COLO829 (cell line): ENCODE measurements at regions not wholly inside any gene's neighbourhood (a gene's known extent, or its start where the extent isn't known, plus 50 kb on each side); places are given as distances from the start of the nearest gene placed in this dataset.
"Not testable (repeated sequence)": the region's sequence is repeated elsewhere in the genome, so short reads cannot be mapped to it uniquely, and the experiment has no call there.

Experiments used
- DNase-seq: peaks from one replicate; pipeline ENCODE4 v3.0.0; 2012; ENCODE audit warnings: low spot score

DNA sequence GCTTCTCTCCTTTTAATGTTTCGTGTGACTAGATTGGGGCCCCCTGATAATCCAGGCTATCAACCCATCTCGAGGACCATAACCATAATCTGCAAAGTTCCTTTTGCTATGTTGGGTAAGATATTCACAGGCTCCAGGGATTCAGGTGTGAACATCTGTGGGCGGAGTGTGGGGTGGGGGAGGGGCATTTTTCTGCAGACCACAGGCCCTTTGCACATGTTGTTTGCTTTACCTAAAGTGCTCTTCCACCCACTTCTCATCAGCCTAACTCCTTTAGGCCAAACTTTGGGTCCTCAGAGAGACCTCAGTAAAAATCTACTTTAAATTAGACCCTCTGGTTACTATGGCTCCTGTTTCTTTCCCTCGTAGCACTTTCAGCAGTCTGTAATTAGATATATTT, 284.4 kb downstream of the WDR11 start:
- no peak for DNase-seq

DNA sequence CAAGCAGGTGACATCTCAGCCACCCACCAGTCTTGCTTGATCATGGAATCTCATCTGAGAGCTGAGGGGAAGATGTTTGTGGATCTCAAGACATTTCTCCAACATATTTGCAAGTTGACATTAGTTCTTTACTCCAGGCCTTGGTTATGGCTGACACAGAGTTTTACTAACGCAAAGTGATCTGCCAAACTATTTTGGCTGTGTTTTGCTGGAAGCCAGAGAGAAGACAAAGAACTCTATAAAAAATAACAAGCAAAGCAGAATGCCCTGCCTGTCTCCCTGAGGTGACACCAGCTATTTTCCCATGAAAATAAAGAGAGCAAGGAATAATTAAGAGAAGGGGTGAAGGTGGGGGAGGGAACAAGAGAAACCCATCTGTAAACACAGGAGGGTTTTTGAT, 286.4 kb downstream of the WDR11 start:
- DNase-seq: no peak

DNA sequence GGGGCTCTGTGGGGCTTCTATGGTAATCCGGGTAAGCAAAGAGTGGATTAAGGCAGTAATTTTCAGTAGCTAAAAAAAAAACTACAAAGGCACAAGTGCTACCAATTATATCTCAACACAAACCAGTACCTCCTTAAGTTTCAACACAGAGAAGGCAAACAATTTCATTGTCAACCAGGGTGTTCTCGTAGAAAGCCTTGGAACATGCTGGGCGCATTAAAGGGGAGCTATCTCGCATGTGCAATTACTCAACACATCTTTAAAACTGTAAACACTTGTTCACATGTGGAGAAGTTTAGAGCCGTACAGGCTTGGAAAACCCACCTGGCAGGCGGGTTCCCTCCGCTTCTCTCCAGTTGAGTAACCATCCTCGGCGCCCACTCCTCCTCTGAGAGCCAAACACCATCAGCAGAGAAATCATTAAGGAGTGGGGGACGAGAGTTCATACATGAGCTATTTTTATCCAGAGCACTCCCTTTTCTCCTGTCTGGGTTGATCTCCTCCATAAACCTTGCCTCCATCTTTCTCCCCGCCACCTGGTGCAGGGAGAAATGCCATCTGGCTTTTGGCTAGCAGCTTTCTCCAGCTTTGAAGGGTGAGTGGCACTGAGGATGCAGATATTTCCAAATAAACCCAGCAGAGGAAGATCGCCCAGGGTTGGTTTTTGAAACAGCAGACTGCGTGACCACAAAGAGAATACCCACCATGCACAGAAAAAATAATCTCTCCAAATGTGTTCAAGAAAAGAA, 287.1 kb downstream of the WDR11 start:
- no peak for DNase-seq

DNA sequence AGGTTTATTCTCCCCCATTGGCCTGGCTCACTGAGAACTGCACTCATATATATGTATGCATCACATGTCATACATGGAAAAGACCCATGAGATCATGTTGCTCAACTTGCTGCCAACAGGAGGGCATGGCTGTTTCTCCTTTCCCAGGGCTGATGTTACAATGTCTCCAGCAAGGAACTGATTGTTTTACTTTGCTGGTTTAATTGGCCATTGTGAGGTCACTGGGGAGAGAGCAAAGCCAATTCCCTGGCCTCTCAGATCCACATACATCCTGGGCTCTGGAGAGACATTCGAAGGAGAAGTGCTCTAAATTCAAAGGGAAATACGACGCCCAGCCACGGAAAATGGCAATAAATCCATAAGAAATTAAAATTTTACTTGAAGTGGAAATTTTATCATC, 287.8 kb downstream of the WDR11 start:
- DNase-seq: no peak

DNA sequence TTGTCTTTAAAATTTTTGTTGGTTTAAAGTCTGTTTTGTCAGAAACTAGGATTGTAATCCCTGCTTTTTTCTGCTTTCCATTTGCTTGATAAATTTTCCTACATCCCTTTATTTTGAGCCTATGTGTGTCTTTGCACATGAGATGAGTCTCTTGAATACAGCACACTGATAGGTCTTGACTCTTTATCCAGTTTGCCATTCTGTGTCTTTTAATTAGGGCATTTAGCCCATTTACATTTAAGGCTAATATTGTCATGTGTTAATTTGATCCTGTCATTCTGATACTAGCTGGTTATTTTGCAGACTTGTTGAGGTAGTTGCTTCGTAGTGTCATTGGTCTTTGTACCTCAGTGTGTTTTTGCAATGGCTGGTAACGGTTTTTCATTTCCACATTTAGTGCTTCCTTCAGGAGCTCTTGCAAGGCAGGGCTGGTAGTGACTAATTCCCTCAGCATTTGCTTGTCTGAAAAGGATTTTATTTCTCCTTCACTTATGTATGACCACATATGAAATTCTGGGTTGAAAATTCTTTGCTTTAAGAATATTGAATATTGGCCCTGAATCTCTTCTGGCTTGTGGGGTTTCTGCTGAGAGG, 294.7 kb downstream of the WDR11 start:
- not testable (repeated sequence) for DNase-seq

DNA sequence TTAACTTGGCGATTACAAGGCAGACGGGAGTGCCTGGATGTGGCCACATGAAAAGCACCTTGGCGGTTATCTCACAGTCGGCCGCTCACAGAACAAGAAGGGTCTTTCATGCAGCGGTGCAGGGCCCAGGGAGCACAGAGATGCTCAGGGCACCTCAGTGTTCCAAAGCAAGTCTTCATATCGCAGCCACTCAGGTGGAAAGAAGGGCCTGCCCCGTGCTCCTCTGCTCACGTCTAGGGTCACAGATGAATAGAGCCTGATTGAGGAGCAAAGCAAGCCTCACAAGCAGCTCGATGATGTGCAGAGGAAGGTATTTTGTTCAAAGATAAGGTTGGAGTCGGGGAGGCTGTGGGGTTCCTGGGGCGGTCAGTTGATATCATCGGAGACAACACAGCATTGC, 297.8 kb downstream of the WDR11 start:
- DNase-seq: no peak

DNA sequence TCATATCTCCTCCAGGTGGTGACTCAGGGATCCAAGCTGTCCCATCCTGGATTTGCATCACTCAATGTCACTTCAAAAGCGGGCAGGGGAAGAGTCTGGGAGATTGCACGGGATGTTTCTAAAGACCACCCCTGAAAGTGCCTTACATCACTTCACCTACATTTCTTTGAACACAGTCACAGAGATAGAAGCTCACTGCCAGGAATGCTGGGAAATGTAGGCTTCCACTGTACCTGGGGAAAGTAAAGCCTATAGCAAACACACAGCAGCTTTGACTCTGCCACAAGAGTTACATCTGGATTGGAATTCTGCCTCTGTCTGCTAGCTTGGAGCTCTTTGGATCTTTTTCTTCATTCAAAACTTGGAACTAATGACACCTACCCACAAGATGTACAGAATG, 300.9 kb downstream of the WDR11 start:
- DNase-seq: no peak

DNA sequence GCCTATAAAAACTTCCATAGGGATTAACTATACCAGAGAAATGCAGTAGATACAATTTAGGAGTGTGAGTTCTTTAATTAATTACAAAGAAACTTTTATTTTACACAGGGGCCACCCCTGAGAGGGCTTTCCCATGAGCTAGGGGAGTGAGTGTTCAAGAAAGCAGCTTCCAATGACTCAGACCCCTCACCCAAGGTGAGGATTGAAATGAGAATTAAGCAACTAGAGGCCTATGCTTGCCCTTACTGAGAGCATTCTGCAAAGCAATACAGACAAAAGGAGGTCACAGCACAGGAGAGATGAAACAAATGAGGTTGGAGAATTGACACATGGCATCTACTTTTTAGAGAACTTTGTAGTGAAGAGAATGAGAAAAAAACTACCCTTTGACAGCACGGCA, 301.8 kb downstream of the WDR11 start:
- no peak for DNase-seq

DNA sequence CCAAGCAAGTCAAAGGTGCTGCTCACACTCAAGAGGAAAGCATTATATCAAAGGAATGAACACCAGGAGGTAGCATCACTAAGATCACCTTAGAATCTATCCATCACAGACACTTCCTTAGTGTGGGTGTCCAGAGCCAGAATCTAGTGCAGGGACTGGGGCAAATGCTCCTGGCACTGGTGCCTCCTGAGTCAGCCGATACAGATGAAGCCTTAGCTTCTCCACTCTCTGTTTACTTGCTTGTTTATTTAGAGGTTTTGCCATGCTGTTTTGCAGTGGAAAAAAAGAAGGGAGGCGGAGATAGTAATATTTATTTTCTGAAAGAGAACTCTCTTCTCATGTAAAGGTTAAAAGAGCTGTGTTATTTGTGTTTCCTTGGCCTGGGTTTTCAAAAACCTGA, 303.1 kb downstream of the WDR11 start:
- DNase-seq: no peak

DNA sequence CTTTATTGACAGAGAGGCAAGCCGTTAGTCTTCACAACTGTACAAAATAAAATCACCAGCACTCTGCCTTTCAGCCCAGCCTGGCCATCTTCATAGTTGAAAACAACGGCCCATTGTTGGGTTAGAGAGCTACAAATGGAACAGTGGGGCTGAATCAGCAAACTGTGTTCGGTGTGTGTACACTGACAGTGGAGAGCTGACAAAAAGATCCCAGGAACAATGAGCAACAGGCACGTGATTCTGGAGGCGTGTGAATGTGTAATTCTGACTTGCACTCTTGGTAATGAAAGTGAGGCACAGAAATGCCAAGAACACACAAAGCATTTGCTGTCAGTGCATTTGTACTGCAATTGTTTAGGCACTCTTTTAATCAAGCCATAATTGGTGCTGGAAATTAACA, 303.7 kb downstream of the WDR11 start:
- peak; percentile 62 for DNase-seq

DNA sequence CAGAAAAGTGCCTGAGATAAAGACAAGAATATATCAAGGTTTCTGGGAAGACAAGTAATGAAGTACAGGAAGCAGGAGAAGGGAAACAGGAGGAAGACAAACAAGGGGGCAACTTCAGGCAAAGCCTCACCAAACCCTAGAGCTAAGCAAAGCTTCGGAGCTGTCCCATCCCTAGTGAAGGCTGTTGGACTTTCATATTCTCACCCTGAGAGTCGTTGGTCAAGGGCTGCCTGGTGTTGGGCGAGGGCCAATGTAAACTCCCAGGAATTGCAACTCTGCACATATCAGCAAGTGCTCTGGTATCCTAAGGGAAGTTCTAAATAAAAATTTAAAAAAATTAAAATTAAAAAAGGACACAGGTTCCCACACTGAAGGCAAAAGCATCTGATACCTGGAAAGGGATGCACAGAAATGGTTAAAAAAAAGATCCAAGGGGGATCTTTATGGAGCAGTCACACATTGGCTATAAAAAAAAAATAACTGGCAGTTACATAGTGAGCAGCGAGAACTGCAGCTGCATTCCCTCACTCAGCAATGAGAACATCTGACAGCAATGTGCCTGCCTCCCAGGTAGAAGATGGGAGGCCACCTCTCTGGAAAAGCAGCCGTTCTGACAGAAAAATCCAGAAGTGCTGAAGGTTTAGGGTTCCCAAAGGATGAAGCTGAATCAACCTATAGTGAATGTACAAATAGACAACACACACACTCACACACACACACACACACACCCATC, 304.7 kb downstream of the WDR11 start:
- no peak for DNase-seq

DNA sequence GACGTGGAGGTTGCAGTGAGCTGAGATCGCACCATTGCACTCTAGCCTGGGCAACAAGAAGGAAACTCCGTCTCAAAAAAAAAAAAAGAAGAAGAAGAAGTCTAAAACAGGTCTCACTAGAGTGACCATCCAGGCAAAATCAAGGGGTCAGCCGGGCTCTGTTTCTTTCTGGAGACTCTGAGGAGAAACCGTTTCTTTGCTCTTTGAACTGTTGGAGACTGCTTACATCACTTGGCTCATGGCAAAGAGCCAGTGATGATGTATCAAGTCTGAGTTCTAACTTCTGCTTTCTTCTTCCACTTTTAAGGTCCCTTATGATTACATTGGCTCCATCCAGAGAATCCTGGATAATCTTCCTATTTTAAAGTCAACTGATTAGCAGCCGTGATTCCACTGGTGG, 306.8 kb downstream of the WDR11 start:
- no peak for DNase-seq

DNA sequence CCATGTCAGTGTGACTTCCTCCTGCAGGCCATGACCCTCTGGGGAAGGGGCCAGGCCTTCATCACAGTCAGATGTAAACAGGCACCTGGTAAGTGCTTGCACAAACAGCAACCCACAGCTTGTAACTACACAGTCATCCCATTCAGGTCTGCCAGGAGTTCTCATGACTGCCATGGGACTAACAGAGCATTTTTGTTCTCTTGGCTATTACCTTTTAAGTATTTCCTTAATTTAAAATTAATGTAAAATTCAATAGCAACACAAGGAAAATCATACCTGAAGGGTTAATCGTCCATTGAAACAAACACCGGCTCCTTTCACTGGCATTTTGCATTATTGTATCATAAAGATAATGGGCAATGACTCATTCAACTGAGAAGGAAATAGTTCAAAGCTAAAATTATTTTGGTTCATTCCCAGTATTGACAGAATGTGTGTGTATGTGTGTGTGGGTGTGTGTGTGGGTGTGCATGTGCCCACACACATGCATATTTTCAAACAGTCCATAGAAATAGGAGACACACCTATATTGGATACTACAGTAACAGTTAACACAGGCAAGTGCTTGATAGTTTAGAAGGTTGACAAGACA, 307.9 kb downstream of the WDR11 start:
- no peak for DNase-seq

DNA sequence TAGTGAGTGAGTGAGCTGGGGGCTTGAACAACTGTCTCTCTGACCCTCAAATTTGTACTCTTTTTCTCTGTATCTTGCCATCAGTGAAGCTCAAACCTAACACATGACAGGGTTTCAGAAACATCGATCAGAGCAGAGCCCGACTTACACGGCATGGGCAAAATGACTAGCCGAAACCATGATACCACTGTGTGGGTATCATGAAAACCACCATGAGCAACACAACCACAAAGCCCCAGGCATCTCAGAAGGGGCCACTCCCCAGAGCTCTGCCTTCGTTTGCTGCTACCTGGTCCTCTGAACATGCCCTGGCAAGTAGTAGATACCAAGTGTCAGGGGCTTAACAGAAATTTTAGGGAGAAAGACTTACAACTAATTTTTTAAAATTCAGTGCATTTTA, 308.5 kb downstream of the WDR11 start:
- DNase-seq: no peak

DNA sequence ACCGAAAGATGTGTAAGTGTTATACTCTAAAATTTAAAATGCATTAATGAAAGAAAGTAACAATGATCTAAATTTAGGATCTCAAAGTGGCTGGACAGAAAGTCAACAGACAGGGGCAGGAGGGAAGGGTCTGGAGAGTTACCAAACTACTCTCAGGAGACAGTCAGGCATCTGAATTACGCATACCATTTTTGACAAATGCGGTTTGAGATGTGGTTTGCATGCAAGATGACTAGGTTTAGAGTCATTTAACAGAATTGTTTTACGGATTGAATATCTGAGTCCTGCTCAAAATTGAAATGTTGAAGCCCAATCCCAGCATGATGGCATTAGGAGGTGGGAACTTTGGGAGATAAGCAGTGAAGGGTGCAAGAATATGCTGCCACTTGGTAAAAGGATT, 314.1 kb downstream of the WDR11 start:
- no peak for DNase-seq

DNA sequence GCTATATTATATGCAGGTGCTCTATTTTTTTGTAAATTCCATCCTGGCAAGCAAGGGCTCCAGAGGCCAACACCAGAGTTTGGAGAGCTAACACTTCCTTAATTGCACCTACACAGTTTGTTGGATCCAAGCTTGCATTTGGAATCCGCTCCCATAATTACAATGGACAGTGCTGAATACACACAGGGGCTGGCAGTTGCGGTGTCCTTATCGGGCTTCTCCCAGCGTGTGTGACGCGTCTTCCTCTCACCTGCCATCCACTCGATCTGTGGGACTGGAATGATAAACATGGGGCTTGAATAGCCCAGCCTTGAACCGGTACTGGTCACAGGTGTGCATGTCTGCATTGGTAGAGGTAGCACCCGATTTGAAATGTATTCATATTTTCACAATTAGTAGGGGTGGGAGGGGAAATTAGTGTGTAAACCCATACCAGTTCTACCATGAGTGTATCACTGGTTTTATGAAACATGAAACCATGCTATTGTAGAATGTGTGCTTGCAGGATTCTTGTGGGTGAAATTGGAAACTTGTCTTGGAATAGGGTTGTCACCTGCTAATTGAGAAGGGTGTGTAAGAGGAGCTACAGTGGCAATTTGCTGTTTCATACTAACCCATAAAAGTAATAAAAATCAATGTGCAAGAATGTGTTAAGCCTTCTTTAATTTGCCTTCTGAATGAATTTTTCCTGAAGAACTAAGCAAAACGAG, 316.5 kb downstream of the WDR11 start:
- no peak for DNase-seq

DNA sequence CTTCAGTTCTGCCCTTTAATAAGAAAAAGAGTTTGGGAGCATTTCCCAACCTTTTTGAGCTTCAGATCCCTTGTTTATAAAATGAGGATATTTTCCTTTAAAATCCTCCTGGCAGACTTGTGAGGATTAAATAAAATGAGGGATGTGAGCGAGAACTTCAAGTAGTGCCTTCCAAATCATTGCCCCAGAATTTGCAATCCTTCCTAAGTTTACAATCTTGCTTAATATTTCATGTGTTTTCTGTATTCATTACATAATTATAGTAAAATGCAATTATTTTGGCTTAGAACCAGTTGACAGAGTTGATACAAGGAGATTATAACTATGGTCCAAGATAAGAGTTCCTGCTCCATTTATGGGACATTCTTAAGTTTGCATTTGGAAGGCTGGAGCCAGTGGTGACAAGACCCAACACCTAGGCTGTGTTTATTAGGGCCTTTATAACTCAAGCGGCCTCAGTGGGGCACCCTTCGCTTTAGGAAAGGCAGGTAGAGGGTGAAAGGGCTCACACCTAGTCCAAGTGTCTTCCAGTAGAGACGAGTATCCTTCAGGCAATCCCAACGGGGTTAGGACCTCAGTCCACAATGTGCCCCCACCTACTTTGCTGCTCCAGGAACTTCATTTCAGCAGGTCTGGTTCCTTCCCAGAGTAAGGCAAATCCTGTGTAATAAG, 317.5 kb downstream of the WDR11 start:
- no peak for DNase-seq

DNA sequence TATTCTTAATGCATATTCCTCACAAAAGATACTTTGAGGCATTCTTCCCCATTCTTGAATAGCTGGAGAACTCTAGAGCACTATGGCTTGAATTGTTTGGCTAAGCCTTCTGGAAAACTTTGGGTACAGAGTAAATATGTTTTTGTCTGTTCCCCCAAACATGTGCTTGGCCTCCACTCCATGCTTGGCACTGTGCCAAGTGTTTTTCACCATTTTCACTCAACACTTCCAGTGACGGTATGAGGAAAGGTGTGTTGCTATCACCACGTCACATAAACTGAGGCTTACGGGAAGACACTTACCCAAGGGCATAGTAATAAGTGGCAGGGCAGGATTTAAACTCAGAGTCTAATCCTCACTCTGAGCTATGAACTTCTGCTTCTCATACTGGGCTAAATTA, 318.2 kb downstream of the WDR11 start:
- DNase-seq: no peak

DNA sequence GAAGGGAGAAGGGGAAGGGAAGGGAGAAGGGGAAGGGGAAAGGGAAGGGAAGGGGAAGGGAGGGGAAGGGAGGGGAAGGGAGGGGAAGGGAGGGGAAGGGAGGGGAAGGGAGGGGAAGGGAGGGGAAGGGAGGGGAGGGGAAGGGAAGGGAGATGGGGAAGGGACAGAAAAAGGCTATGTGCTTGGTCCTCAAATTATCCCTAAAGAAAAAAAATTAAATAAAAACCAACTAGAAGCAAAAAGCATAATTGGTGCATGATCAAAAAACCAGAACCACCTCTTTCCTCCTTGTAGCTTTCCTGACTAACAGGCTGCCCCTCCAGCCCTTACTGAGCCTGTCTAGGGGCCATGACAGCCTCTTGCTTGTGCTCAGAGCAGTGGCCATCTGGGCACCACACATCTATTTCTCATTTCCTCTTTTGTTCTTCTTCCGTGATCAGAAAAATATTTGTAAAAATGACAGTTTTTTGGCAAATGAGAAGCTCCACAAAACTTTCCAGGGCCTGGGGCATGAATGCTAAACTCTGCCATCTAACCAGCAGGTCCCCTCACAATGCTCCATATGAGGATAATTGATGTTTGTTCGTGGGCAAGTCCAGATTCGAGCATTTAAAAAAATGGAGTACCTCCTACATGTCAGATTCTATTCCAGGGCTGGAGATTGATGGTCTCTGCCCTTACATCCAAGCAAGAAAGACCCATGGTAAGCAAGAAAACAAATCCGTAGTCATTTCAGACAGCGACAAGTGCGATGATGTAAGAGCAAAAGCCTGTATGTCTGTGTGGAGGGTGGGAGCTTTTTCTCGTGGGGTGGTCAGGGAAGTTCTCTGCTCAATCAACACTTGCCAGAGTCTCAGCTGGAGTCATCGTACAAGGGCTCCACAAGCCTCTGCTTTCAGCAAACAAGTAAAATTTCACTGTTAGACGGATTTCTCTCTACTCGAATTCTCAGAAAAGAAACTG, 320.9 kb downstream of the WDR11 start:
- no peak for DNase-seq

DNA sequence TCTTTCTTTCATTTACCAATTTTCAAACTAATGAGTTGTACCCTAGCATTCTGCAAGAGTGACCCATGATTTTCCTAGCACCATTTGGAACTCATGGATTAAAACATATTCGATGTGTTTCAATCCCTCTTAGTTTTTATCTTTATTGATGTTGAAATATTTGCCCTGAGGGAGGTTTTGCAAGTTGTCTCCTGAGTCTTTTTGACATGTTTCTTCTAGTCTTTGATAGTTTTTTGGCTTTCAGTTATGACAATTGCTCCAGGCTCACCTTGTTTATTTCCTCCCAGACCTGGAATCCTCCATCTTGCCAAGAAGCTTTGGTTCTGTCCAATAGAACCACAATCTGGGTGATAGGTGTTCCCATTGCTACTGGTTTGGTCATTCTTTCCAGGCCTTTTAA, 327.8 kb downstream of the WDR11 start:
- DNase-seq: no peak

DNA sequence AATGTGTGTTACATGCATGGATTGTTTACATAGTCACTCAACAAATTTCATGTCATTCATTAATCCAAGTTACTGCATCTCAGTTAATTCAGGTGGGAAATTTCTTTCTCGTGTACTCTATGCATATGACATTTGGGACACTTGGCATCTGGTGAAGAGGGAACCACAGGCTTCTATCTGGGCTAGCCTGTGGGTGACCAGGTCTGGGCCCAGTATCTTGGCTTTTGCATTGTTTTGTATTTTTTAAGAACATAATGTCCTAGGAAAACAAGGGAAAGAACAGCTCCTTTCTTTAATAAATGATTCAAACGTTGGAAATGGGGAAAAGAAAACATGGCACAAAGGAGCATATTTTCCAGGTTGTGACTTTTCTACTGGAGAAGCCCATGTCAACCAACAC, 331.1 kb downstream of the WDR11 start:
- DNase-seq: no peak
